IPS-20b (cell line): ENCODE measurements at regions not wholly inside any gene's neighbourhood (a gene's known extent, or its start where the extent isn't known, plus 50 kb on each side); places are given as distances from the start of the nearest gene placed in this dataset.

Experiments used
- H3K27ac ChIP-seq: one replicate; pipeline ENCODE4 v1.5.1; 2013; ENCODE audit warnings: low read length
- H3K27me3 ChIP-seq: 2 replicates; pipeline ENCODE4 v1.6.1; 2013; ENCODE audit warnings: mild to moderate bottlenecking, low read length, inconsistent platforms; ENCODE audit not compliant: insufficient read depth
- H3K36me3 ChIP-seq: 2 replicates; pipeline ENCODE4 v1.6.1; 2013; ENCODE audit warnings: low read depth, mild to moderate bottlenecking, inconsistent platforms, low read length, moderate library complexity; ENCODE audit not compliant: insufficient read depth
- H3K4me1 ChIP-seq: 2 replicates; pipeline ENCODE4 v1.6.1; 2013; ENCODE audit warnings: mild to moderate bottlenecking, control low read depth, inconsistent platforms, low read length, moderate library complexity; ENCODE audit not compliant: insufficient read depth
- H3K4me3 ChIP-seq: 2 replicates; pipeline ENCODE4 v1.5.1; 2013; ENCODE audit warnings: mild to moderate bottlenecking, low read length, inconsistent platforms
- H3K9ac ChIP-seq: 2 replicates; pipeline ENCODE4 v1.6.1; 2013; ENCODE audit warnings: low read depth, mild to moderate bottlenecking, inconsistent platforms, low read length, moderate library complexity
- H3K9me3 ChIP-seq: 2 replicates; pipeline ENCODE4 v1.6.1; 2013; ENCODE audit warnings: mild to moderate bottlenecking, low read depth, low read length, inconsistent platforms; ENCODE audit not compliant: insufficient read depth

DNA sequence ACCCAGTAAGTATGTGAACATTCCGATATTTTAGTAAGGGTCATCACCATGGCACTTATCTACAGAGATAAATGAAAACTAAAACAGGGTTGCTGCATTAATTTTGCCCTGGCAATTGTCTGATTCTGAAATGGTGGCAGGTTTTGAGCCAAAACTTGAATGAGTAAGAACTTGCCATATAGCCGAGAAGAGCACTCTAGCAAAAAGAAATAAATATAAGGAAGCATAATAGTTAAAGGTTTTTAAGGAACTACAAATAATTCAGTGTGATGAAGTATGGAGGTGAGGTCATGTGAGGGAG lies 68.5 kb upstream of the BTN3A2 start:
- Histone ChIP-seq H3K36me3 (no peaks in the 10 kb centered on the region), H3K27me3 (no peaks in the 10 kb centered on the region), H3K9me3 (no peaks in the 10 kb centered on the region), H3K9ac (no peak overlapping the region), H3K4me1 (no peaks in the 10 kb centered on the region), H3K27ac (no peak overlapping the region), H3K4me3 (no peak overlapping the region)

DNA sequence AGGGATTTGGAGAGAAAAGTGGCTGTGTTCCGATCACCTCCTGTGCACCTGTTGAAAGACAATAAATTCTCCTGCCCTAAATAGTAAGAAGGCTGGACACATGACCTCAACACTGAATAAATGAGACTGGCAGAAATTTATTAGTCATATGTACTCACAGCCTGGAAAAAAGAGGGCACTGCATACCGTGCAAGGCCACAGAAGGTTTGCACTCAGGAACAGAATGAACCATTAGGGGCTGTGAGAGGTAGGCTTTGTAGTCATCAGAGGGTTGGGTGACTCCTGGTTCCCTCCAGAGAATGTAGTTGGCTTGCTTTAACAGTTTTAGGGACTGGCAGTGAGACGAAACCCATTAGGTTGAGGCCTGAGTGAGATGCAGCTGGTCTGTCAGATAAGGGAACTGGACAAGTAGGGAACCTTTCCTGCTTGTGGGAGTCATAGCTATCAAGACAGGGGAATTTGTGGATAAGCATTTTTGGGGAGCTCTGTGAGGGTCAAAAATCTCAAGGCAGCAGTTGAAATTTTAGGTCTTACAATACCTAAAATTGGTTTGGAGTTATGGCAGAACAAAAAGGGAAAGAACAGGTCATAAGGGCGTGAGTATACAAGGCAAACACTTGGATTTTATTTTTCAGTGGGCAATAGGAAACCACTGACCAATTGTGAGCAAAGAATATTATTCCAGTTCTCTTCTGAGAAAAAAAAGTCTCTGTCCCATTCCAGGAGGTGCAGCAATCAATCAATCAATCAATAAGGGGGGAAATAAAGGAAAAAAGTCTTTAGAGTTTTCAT lies 67.9 kb upstream of the BTN3A2 start:
- Histone ChIP-seq H3K9me3 (no peaks in the 10 kb centered on the region), H3K27me3 (no peaks in the 10 kb centered on the region), H3K9ac (no peak overlapping the region), H3K27ac (no peak overlapping the region), H3K36me3 (no peaks in the 10 kb centered on the region), H3K4me3 (no peak overlapping the region), H3K4me1 (no peaks in the 10 kb centered on the region)

DNA sequence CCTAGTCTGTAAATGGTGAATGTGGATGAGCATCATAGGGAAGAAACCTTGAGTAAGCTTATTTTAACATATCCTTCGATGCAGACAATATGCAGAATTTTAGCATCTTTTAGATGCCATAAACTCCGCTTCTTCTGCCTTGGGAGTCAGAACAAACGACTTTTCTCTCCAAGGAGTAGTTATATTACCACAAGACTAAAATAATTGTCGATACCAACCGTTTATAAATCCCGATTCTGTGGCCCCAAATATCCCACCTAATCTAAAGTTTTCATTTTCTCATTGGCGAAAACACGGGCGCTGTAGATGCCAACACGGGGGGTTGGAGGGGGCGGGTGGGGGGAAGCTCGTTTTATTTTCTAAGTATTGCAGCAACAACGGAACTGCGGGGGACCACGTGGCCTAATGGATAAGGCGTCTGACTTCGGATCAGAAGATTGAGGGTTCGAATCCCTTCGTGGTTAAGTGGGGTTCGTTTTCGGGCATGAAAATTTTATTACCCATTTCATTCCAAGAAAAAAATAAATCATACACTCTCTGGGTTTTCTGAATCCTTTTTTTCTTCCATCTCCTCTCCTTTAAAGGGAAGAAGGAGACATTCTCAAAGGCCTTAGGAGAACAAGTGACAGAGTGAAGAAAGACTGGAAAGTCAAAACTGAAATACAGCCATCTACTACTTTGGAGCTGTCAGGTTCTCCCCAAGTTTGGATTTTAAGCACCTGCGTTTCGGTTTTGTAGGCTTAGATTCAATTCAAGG lies 65.5 kb upstream of the BTN3A2 start:
- Histone ChIP-seq H3K27me3 (no peaks in the 10 kb centered on the region), H3K4me3 (peak overlapping the region; percentile 86), H3K4me1 (no peaks in the 10 kb centered on the region), H3K36me3 (no peaks in the 10 kb centered on the region), H3K9ac (peak overlapping the region; percentile 60; the same call in 1 of the 2 replicates), H3K27ac (no peak overlapping the region), H3K9me3 (no peaks in the 10 kb centered on the region)

DNA sequence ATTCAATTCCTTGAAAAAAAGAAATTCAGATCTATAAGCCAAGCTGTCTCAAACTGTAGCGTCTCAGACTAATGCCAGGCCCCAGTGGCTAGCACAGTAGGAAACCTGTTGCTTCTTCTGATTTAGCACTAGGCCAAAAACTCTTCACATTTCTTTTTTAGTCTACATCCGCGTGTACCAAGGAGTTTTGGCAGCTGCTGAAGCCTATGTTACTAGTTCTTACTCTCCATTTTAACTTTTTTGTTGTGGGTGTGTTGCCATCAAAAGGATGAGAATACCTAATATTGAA lies 65.0 kb upstream of the BTN3A2 start:
- H3K9me3 ChIP-seq: no peaks in the 10 kb centered on the region
- H3K4me3 ChIP-seq: peak overlapping the region; percentile 57
- no peaks in the 10 kb centered on the region for H3K27me3 ChIP-seq
- no peaks in the 10 kb centered on the region for H3K36me3 ChIP-seq
- no peak overlapping the region for H3K27ac ChIP-seq
- H3K9ac ChIP-seq: no peak overlapping the region
- no peaks in the 10 kb centered on the region for H3K4me1 ChIP-seq

DNA sequence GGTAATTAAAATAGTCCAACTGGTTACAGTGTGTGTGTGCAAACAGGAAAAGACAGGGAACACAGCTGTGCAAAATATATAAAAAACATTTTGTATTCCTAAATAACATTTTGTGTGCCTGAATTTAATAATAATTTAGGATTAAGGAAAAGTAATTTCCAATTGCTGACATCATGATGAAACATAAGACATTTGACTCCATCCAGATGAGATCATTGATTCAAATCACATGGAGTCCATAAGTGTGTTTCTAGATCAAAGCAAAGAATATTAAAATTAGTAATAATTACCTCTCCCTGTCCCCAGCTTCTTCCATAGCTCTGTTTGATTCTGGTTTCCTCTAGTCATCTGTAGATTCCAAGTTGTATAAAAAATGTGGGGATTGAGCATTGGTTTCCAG lies 64.6 kb upstream of the BTN3A2 start:
- Histone ChIP-seq H3K27ac (no peak overlapping the region), H3K9me3 (no peaks in the 10 kb centered on the region), H3K36me3 (no peaks in the 10 kb centered on the region), H3K4me3 (no peak overlapping the region), H3K4me1 (no peaks in the 10 kb centered on the region), H3K27me3 (no peaks in the 10 kb centered on the region), H3K9ac (no peak overlapping the region)

DNA sequence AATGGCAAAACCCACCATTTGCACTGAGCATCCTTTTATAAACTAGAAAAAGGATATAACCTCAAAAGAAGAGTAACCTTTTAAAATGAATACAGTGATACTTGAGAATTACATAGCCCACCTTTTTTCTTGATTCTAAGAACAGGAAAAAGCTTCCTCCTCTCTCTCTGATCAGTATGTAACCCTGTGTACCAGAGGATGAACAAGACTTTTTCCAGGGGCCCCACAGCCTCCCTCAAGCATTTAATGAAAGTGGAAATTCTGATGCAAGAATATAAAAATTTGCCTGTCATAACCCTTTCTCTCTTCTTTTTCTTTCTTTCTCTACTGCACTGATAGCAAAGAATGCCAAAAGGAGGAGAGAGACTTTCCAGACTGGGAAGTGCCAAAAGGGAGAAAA lies 64.2 kb upstream of the BTN3A2 start:
- Histone ChIP-seq H3K9ac (no peak overlapping the region), H3K4me1 (no peaks in the 10 kb centered on the region), H3K9me3 (no peaks in the 10 kb centered on the region), H3K27ac (no peak overlapping the region), H3K27me3 (no peaks in the 10 kb centered on the region), H3K36me3 (no peaks in the 10 kb centered on the region), H3K4me3 (no peak overlapping the region)

DNA sequence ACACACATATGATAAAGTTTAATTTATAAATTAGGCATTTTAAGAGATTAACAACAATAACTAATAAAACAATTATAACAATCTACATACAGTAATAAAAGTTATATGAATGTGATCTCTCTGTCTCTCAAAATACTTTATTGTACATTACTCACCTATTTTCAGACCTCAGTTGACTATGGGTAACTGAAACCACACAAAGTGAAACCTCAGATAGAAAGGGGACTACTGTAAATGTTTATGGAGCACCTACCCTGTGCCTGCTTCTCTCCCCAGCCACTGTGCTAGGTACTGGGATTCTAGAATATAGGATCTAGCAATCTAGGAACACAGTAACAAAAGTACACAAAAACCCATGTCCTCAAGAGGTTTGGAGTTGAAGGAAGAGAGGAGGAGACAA lies 63.4 kb upstream of the BTN3A2 start:
- H3K27me3 ChIP-seq: no peaks in the 10 kb centered on the region
- no peaks in the 10 kb centered on the region for H3K36me3 ChIP-seq
- no peaks in the 10 kb centered on the region for H3K9me3 ChIP-seq
- no peak overlapping the region for H3K9ac ChIP-seq
- H3K4me1 ChIP-seq: no peaks in the 10 kb centered on the region
- no peak overlapping the region for H3K4me3 ChIP-seq
- H3K27ac ChIP-seq: no peak overlapping the region

DNA sequence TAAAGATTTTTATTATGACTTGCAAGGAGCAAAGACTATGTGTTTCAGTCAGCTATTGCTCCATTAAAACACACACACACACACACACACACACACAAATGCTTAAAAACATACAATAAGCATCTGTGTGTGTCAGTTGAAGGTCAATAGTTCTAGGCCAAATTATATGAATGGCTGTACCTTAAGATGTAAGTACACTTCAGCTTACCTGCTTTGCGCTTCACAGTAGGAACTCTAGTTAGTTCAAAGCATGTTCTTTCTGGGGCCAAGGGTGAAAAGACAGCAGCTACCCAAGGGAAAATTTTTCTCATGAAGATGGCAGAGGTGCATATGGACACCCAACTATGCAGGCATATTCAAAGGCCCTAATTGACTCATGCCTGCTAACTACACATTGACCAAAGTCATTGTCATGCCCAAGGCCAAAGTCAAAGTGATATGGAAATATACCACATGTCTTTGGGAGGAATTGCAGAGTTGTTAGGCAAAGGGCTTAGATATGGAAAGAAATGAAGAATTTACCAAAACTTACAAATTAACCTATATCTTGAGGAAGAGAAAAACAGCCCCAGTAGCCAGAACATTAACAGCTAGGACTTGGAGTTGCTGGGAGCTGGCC lies 61.9 kb upstream of the BTN3A2 start:
- H3K9me3 ChIP-seq: no peaks in the 10 kb centered on the region
- no peaks in the 10 kb centered on the region for H3K36me3 ChIP-seq
- no peaks in the 10 kb centered on the region for H3K4me1 ChIP-seq
- no peaks in the 10 kb centered on the region for H3K27me3 ChIP-seq
- no peak overlapping the region for H3K27ac ChIP-seq
- no peak overlapping the region for H3K4me3 ChIP-seq
- no peak overlapping the region for H3K9ac ChIP-seq

DNA sequence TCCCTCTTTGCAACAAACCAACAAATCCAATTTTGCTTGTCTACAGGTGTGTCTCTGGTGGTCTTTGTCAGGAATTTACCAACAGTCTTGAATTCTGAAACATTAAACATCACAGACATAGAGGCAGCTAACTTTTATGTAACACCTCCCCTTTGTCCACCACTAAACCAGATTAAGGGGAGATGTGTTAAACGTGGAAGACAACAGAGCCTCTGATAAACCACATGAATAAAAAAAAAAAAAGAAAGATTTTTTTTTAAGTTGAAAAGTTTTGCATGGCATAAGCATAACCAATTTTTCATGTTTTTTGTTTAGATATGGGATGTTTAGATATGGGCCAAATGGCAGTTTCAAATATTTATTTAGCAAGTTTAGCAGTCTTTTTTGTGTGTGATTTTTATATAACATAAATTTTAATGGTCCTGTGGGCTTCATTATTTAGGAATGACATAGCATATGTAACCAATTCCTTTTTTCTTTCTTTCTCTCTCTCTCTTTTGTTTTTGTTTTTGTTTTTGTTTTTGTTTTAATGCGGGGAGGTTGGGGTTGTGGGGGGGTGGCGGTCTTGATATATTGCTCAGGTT lies 60.7 kb upstream of the BTN3A2 start:
- H3K9ac ChIP-seq: peak overlapping the region; percentile 65; the same call in 1 of the 2 replicates
- H3K4me1 ChIP-seq: no peaks in the 10 kb centered on the region
- no peak overlapping the region for H3K27ac ChIP-seq
- no peaks in the 10 kb centered on the region for H3K9me3 ChIP-seq
- no peaks in the 10 kb centered on the region for H3K36me3 ChIP-seq
- peak overlapping the region; percentile 80; the same call in 1 of the 2 replicates for H3K4me3 ChIP-seq
- H3K27me3 ChIP-seq: no peaks in the 10 kb centered on the region

DNA sequence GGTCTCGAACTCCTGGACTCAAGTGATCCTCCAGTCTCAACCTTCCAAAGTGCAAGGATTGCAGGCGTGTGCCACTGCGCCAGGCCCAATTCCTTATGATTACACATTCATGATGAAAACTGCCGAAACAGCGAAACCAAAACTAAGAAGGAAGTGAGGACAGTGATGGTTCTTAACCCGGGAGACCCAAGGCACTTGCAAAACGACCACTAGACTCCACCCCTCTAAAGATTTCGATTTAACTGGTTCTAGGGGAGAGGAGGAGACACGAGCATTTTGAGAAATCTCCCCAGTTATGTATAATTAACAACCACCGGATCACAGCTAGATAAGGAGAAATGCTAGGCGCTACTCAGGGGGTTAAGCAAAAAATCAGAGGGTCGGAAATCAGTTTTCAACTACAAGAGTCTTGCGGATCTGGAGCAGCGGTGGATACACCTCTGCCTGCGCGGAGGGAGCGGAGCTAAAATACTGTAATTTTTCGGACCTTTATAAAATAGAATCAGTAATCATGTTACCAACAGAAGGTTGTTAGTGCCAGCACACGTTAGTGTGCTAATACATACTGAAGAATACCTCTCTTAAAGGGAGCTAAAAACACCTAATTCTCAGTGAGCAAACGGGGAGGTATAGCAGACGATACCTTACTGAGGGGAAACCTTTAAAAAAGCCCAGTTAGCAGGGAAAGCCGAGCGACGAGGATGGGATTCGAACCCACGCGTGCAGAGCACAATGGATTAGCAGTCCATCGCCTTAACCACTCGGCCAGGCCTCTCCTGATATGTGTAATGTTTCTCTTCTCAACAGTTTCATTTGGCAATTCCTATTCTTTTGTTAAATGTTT lies 60.0 kb upstream of the BTN3A2 start:
- Histone ChIP-seq H3K4me3 (peak overlapping the region; percentile 80), H3K9me3 (no peaks in the 10 kb centered on the region), H3K4me1 (no peaks in the 10 kb centered on the region), H3K27me3 (no peaks in the 10 kb centered on the region), H3K27ac (no peak overlapping the region), H3K9ac (peak overlapping the region; percentile 65; the same call in 1 of the 2 replicates), H3K36me3 (no peaks in the 10 kb centered on the region)

DNA sequence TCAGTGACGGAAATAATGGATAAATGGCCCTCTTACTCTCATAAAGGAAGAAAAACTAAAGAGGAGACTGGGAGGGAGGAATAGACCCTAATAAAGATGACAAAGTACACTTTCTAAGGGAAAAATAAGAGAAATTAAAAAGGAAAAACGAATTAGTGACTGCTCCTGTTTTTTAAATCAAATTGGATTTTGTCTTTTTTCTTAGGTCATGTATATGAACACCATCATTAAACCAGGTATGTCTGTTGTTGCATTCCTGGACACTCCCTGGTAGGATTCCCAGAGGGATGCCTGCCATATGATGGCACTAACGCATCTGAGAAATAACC lies 59.4 kb upstream of the BTN3A2 start:
- Histone ChIP-seq H3K9ac (peak overlapping the region; percentile 54; the same call in 1 of the 2 replicates), H3K4me3 (peak overlapping the region; percentile 80)

More for the DNA sequence above, 59.4 kb upstream of the BTN3A2 start:
- no peaks in the 10 kb centered on the region for H3K9me3 ChIP-seq
- H3K27ac ChIP-seq: no peak overlapping the region
- no peaks in the 10 kb centered on the region for H3K36me3 ChIP-seq
- H3K27me3 ChIP-seq: no peaks in the 10 kb centered on the region
- H3K4me1 ChIP-seq: peaks cover 3% of the 10 kb centered on the region; the same call in 1 of the 2 replicates
